BE2C (cell line): ENCODE measurements at regions not wholly inside any gene's neighbourhood (a gene's known extent, or its start where the extent isn't known, plus 50 kb on each side); places are given as distances from the start of the nearest gene placed in this dataset.
"Not testable (repeated sequence)": the region's sequence is repeated elsewhere in the genome, so short reads cannot be mapped to it uniquely, and the experiment has no call there.

ENCODE experiments used
- DNase-seq: peaks from one replicate; pipeline ENCODE4 v3.0.0-alpha.2; 2020
- H3K27me3 ChIP-seq: fragments of 250-450 bp; sonication (Bioruptor Pico); 2 replicates; pipeline ENCODE4 v1.5.1; 2020; ENCODE audit warnings: mild to moderate bottlenecking
- H3K36me3 ChIP-seq: fragments of 250-450 bp; sonication (Bioruptor Pico); 2 replicates; pipeline ENCODE4 v1.5.1; 2020; ENCODE audit warnings: mild to moderate bottlenecking
- H3K4me1 ChIP-seq: fragments of 250-450 bp; sonication (Bioruptor Pico); 2 replicates; pipeline ENCODE4 v1.5.1; 2020
- H3K4me3 ChIP-seq: 2 replicates; pipeline ENCODE4 v1.5.1; 2011; ENCODE audit warnings: low read depth, low read length
- H3K9me3 ChIP-seq: fragments of 250-450 bp; sonication (Bioruptor Pico); 2 replicates; pipeline ENCODE4 v1.5.1; 2020
- CTCF ChIP-seq: IDR thresholded peaks from 2 replicates; pipeline ENCODE4 v1.5.1; 2012; ENCODE audit warnings: mild to moderate bottlenecking, low read depth, low read length

GRCh38 chrX:42832764-42833549, 55.0 kb upstream of the PPP1R2C start:
- TF ChIP-seq CTCF = no peak
- H3K27me3 ChIP-seq = no peaks in the 10 kb centered on the region
- H3K9me3 ChIP-seq = no peaks in the 10 kb centered on the region
- no peak overlapping the region for H3K4me3 ChIP-seq
- no peaks in the 10 kb centered on the region for H3K36me3 ChIP-seq
- H3K4me1 ChIP-seq = no peaks in the 10 kb centered on the region
- no peak for DNase-seq

DNA sequence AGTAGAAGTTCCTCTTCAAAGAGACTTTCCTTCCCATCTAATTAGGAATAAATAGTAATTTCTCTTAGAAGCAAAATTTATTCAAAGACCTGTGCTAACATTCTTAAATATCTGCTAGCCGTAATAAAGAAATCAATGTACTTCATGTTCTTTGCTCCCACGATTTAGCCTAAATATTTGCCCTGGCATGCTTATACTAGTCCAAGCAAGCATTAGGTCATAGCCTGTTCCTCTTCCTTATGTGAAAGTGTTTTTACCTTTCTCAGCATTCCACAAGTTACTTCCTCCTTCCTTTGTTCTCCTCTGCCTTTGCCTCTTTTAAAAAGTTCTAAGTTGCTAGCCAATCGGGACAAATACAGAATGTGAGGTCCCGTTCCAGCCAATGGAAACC, 55.6 kb upstream of the PPP1R2C start:
- H3K4me3 ChIP-seq, H3K27me3 ChIP-seq, DNase-seq, H3K4me1 ChIP-seq, H3K9me3 ChIP-seq, H3K36me3 ChIP-seq: not testable (repeated sequence)

- no peak for TF ChIP-seq CTCF
- Histone ChIP-seq H3K27me3 (no peaks in the 10 kb centered on the region), H3K4me3 (no peak overlapping the region), H3K36me3 (no peaks in the 10 kb centered on the region), H3K4me1 (no peaks in the 10 kb centered on the region), H3K9me3 (no peaks in the 10 kb centered on the region)
- DNase-seq = no peak
Measured at GRCh38 chrX:42837101-42837726, 59.3 kb upstream of the PPP1R2C start.

DNA sequence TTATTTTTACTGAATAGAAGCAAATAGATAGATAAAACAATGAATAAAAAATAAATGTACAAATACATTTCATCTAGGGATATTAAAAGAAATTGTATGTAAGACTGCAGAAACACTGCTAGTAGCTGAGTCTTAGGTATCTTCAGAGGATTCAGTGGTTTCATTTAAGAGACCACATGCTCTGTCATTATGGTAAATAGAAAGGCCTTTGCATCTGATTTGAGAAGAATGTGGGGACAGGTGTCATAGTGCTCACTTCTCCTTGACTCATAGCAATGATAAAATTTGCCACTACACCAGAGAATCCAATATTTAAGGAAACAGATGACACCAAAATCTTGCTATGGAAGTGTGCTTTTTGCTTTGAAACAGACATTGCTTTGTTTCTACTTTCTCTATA, 59.8 kb upstream of the PPP1R2C start:
- no peak for DNase-seq

GRCh38 chrX:42839632-42840031, 61.7 kb upstream of the PPP1R2C start:
- no peaks in the 10 kb centered on the region for H3K9me3 ChIP-seq
- TF ChIP-seq CTCF = no peak
- H3K36me3 ChIP-seq = no peaks in the 10 kb centered on the region
- H3K4me1 ChIP-seq = no peaks in the 10 kb centered on the region
- H3K27me3 ChIP-seq = no peaks in the 10 kb centered on the region
- no peak for DNase-seq
- no peak overlapping the region for H3K4me3 ChIP-seq

More for the DNA sequence above, 59.8 kb upstream of the PPP1R2C start:
- H3K9me3 ChIP-seq = no peaks in the 10 kb centered on the region
- TF ChIP-seq CTCF = no peak
- H3K4me3 ChIP-seq = no peak overlapping the region
- no peaks in the 10 kb centered on the region for H3K27me3 ChIP-seq
- no peaks in the 10 kb centered on the region for H3K36me3 ChIP-seq
- H3K4me1 ChIP-seq = no peaks in the 10 kb centered on the region

GRCh38 chrX:42846741-42847140, 68.8 kb upstream of the PPP1R2C start:
- no peak overlapping the region for H3K4me3 ChIP-seq
- no peaks in the 10 kb centered on the region for H3K9me3 ChIP-seq
- no peaks in the 10 kb centered on the region for H3K4me1 ChIP-seq
- DNase-seq = no peak
- no peaks in the 10 kb centered on the region for H3K27me3 ChIP-seq
- TF ChIP-seq CTCF = no peak
- no peaks in the 10 kb centered on the region for H3K36me3 ChIP-seq
